HL-60 (cell line): ENCODE measurements at regions not wholly inside any gene's neighbourhood (a gene's known extent, or its start where the extent isn't known, plus 50 kb on each side); places are given as distances from the start of the nearest gene placed in this dataset.

ENCODE experiments used
- GABPA ChIP-seq: IDR thresholded peaks from 2 replicates; pipeline ENCODE4 v1.6.1; 2012; ENCODE audit warnings: low read depth
- POLR2AphosphoS5 ChIP-seq: IDR thresholded peaks from 2 replicates; pipeline ENCODE4 v1.6.1; 2012; ENCODE audit warnings: low read depth
- SPI1 ChIP-seq: IDR thresholded peaks from 2 replicates; pipeline ENCODE4 v1.6.1; 2012; ENCODE audit warnings: low read depth, mild to moderate bottlenecking, borderline replicate concordance
- TF ChIP-seq, protein P1 (sequence below): IDR thresholded peaks from one replicate; pipeline ENCODE4 v1.5.1; 2011; ENCODE audit warnings: low read length, control low read depth, inconsistent platforms; ENCODE audit not compliant: insufficient read depth
- TF ChIP-seq, protein P2 (sequence below): IDR thresholded peaks from 2 replicates; pipeline ENCODE4 v1.6.1; 2012; ENCODE audit warnings: low read depth; ENCODE audit not compliant: insufficient replicate concordance

DNA sequence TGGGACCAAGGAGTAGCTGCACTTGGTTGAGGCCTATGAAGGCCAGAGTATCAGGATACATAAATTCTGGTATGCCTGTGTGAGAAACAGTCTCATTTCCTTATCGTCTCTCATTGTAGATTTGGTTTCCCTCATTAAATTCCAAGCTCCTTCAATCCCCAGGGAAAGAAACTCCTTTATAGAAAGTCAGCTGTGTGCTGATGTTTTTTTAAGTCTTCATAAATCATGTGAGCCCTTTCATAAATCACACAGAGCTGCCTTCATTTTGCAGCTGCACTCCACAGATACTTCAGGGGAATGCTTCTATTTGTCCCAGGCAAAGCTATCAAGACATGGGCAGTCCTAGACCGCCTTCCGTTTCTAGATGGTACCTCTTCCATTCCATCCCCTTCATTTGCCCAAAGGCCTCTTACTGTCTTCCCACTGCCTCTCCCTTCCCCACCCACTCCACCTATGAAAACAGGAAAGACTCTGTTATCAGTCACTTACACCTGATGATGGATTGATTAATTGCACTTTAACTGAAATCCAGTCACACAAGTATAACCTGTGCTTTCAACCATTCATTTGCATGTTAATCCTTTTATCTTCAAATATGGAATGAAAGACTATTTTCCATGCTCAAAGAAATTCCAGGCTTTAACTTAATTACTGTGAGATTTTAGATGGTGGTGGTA lies 290.2 kb downstream of the C7orf25 start:
- TF ChIP-seq, protein P1, sequence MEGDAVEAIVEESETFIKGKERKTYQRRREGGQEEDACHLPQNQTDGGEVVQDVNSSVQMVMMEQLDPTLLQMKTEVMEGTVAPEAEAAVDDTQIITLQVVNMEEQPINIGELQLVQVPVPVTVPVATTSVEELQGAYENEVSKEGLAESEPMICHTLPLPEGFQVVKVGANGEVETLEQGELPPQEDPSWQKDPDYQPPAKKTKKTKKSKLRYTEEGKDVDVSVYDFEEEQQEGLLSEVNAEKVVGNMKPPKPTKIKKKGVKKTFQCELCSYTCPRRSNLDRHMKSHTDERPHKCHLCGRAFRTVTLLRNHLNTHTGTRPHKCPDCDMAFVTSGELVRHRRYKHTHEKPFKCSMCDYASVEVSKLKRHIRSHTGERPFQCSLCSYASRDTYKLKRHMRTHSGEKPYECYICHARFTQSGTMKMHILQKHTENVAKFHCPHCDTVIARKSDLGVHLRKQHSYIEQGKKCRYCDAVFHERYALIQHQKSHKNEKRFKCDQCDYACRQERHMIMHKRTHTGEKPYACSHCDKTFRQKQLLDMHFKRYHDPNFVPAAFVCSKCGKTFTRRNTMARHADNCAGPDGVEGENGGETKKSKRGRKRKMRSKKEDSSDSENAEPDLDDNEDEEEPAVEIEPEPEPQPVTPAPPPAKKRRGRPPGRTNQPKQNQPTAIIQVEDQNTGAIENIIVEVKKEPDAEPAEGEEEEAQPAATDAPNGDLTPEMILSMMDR: no peak
- no peak for TF ChIP-seq POLR2AphosphoS5
- TF ChIP-seq, protein P2, sequence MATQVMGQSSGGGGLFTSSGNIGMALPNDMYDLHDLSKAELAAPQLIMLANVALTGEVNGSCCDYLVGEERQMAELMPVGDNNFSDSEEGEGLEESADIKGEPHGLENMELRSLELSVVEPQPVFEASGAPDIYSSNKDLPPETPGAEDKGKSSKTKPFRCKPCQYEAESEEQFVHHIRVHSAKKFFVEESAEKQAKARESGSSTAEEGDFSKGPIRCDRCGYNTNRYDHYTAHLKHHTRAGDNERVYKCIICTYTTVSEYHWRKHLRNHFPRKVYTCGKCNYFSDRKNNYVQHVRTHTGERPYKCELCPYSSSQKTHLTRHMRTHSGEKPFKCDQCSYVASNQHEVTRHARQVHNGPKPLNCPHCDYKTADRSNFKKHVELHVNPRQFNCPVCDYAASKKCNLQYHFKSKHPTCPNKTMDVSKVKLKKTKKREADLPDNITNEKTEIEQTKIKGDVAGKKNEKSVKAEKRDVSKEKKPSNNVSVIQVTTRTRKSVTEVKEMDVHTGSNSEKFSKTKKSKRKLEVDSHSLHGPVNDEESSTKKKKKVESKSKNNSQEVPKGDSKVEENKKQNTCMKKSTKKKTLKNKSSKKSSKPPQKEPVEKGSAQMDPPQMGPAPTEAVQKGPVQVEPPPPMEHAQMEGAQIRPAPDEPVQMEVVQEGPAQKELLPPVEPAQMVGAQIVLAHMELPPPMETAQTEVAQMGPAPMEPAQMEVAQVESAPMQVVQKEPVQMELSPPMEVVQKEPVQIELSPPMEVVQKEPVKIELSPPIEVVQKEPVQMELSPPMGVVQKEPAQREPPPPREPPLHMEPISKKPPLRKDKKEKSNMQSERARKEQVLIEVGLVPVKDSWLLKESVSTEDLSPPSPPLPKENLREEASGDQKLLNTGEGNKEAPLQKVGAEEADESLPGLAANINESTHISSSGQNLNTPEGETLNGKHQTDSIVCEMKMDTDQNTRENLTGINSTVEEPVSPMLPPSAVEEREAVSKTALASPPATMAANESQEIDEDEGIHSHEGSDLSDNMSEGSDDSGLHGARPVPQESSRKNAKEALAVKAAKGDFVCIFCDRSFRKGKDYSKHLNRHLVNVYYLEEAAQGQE: no peak
- no peak for TF ChIP-seq GABPA
- no peak for TF ChIP-seq SPI1
